NCI-H460 (cell line): ENCODE measurements at regions not wholly inside any gene's neighbourhood (a gene's known extent, or its start where the extent isn't known, plus 50 kb on each side); places are given as distances from the start of the nearest gene placed in this dataset.
"Not testable (repeated sequence)": the region's sequence is repeated elsewhere in the genome, so short reads cannot be mapped to it uniquely, and the experiment has no call there.

Experiments
- DNase-seq: peaks from one replicate; pipeline ENCODE4 v3.0.0-alpha.2; 2016; ENCODE audit warnings: low read depth; ENCODE audit errors: extremely low read depth

DNA sequence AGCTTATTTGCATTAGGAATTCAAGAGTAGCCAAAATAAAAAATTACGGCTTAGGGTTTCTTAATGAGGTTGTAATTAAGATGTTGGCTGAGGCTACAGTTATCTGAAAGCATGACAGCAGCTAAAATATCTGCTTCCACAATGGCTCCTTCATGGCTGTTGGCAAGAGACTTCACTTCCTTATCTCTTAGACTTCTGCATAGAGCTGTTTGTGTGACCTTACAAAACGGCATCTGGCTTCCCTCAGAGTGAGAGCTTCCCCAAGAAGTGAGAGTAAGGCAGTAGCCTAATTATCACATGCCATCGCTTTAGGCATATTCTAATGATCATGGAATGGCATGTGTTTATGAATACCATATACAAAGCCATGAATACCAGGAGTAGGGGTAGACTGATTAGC lies 57.6 kb downstream of the CCDC59 start:
- no peak for DNase-seq

DNA sequence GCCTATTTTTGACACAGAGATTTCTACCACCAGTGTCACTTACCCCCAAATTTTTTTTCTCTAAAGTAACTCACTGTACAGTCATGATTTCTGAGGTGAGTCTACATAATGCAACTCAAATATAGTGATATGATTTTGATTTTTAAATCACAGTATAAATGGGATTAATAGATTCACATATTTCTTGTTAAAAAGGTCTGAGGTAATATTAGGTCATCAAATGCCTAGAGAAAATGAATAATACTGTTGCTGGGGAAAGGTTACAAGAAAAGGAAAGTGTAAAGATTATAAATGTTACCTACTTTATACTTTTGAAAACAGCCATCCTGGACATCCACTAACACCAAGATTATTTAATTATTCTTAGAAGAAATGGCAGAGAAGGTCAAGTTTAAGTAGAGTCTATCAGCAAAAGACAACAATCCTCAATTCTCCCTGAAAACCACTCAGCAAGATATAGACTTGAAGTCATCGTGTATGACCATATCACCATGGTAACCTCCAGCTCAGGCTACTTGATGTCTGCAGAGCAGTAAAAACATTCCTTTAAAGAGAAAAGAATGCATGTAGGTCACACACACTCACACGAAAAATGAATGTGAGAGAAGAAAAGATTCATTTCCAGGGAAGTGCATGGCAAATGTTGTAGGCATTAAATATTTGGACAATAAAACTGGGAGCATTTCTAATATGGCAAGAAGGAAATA lies 58.7 kb downstream of the CCDC59 start:
- no peak for DNase-seq

DNA sequence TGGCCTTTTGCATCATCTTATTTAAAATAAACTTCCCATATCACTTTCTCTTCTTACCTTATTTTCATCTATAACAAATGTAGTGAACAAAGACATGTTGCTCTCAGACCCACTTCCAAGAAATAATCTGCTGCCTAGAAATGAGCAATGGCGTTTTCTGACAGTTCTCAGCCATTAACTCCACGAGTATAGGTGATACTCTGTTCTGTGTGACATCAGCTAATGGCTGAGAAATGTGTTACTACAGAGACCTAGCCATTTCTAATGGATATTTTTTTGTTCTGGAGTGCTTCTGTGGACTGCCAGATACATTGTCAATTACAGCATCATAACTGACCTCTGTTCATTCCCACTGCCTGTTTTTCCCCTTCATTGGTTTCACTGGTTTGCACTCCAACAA lies 67.8 kb downstream of the CCDC59 start:
- DNase-seq, result no peak

DNA sequence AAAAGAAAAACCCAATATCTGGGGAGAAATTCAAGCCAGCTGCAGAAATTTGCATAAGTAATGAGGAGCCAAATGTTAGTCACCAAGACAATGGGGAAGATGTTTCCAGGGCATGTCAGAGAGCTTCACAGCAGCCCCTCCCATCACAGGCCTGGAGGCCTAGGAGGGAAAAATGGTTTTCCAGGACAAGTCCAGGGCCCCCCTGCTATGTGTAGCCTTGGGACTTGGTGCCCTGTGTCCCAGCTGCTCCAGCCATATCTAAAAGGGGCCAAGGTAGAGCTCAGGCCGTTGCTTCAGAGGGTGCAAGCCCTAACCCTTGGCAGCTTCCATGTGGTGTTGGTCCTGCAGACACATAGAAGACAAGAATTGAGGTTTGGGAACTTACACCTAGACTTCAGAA lies 76.9 kb downstream of the CCDC59 start:
- DNase-seq, result not testable (repeated sequence)

DNA sequence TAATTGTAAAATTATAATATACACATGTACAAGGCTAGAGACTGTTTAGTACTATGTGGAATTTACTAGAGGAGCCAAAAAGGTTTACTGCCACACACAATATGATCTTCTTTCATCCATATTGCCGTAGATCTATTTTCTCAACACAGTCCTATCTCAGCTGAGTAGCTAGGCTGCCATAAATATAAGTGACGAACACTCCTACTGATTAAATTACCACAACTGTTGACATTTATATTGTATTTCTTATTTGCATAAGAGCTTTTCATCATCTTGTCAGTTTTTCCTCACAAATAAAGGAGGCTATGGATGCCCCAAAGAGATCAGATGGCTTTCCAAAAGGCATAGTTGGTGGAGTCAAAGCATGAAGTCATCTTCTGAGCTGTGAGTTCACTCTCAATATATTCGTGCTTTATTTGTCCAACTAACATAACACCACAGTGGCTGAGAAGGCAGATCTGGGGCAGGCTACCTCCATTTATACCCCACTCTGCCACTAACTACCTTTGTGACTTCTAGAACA lies 78.6 kb downstream of the CCDC59 start:
- DNase-seq, result no peak

DNA sequence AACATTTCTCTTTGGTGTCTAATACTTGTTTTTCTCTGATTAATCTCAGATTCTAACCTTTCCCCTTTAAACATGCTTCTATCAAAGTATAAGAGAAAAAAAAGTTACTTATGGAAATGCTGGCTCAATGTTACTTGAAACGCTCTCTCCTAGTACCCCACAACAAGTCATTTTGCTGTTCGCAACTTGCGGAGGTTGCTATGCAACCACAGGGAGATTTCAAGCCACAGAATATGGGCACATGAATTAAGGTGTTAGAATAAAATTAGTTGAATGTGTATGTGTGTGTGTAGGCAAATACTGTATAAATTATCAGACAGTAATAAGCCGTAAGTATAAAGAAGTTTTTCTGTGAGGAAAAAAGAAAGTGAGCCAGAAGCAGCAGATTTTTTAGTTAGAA lies 80.6 kb downstream of the CCDC59 start:
- DNase-seq, result no peak

DNA sequence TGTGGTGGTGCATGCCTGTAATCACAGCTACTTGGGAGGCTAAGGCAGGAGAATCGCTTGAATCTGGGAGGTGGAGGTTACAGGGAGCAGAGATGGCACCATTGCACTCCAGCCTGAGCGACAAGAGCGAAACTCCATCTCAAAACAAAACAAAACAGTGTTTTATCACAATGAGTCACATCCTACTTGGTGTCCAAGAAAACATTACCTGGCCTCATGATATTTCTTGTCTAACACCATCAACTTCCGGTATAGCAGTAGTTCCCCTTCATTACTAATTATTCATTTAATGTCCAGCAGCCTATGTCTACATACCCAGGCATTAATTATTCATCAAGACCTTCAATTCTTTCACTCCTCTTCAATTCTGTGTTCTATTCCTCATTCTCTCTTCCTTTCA lies 115.5 kb downstream of the CCDC59 start:
- no peak for DNase-seq

DNA sequence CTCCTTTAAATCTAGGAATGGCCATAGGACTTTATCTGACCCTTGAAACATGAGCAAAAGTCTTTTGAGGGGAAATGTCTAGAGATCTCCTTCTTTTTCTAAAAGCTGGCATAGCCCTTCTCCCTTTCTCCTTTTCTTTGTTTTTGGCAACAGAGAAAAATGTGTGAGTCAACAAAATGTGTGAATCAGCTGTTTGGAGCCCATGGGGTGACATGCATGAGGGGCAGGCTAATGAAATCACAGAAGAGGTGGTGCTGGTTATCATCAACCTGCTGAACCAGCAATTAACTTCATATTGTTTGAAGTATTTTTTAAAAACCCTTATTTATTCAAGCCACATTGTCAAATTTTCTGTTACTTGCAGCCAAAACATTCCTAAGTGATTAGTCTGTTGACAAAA lies 132.3 kb downstream of the CCDC59 start:
- no peak for DNase-seq

DNA sequence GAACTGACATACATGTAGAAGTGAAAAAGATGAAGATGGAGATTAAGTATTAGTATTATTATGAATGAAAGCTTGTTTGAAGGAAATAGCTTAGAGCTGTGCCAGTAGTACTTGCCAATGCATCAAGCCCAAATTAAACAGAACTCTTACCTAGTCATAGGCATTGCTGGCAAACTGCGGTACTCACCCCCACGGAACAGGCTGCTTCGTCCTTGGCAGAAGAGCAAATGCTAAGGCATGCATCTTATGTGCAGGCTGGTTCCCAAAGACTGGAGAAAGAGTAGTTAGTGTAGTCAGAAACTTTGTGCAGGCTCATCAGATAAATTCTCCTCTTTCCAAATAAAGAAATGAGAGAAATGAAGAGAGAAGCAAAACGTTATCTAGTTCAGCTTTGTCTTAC lies 134.8 kb downstream of the CCDC59 start:
- no peak for DNase-seq

DNA sequence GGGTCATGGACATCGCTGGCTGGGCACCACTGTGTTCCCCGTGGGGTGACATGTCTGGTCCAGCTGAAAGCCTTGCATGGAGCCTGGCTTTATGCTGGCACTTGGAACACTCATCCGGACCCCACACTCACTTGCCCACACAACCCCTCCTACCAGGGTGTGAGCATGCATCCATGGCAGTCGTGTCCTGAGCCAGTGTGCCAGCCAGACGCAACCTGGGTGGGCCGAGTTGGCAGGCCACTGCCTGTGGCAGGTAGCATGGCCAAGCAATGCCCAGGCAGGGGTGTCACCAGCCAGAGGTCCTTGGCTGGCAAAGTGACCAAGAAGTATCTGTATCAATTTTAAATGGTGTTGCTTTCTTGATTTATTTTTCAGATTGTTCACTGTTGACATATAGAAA lies 141.7 kb downstream of the CCDC59 start:
- no peak for DNase-seq

DNA sequence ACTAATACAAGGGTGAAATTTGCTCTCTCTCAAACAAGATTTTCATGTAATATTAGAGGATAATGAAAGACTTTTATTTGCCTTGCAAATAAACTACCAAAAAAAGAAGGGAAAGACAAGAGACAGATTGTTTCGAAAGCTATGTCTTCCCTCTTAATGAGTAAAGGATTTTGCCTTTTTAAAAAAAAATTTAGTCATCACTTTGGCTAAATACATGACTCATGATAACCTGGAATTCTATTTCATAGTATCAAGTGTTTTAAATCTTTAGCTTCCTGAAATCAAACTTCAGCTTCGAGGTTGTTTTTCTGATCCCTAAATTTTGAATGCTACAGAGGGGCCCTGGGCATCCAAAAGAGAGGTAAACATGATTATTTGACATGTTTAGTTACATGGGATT lies 144.4 kb downstream of the CCDC59 start:
- no peak for DNase-seq

DNA sequence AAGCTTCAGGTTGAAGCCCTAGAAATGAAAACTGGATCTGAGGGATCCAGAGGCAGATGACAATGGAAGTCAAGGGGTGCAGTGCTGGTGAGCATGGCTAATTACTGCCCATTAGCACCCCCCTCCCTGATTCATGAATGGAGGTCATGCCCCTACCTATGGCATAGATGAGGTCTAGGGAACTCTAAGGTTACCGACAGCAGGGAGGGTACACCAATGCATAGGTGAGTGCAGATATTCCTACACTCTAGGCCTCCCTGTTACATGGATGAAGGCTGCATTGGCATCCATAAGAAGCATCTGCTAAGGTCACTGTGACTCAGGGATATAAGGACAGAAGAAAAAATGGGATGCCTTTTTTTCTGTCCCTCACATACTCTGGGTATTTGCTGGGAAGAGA lies 147.3 kb downstream of the CCDC59 start:
- no peak for DNase-seq

DNA sequence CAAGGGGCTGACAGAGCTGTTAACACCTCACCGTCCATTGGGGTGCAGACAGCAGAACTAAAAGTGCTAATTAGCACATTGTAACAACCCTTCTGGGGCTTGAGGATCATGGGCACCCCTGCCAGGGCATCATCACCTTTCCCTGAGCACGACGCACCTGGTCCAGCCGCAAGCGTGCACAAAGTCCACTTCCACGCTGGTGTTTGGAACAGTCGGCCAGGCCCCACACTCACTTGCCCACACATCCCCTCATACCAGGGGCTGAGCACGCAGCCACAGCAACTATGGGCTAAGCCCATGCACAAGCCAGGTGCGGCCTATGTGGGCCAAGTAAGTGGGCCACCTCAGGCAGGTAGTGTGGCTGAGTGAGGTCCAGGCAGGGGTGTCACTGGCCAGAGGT lies 148.7 kb downstream of the CCDC59 start:
- DNase-seq, result no peak

DNA sequence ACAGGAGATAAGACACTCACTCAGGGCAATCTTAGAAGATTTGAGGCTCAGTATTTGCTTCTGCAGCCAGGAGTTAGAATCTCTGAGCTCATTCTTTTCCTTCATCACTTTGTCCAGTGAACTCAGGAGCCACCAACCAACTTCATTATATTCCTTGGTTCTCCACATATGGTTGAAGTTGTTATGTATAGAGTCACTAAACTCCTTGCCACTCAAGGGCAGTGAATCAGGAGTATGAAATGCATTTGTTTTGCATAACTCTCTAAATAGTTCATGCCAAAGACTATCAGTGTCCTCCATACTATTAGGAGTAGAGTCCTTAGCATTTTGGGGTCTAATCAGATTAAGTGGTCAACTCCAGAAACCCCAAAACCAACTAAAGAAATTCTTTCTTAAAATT lies 150.6 kb downstream of the CCDC59 start:
- DNase-seq, result no peak

DNA sequence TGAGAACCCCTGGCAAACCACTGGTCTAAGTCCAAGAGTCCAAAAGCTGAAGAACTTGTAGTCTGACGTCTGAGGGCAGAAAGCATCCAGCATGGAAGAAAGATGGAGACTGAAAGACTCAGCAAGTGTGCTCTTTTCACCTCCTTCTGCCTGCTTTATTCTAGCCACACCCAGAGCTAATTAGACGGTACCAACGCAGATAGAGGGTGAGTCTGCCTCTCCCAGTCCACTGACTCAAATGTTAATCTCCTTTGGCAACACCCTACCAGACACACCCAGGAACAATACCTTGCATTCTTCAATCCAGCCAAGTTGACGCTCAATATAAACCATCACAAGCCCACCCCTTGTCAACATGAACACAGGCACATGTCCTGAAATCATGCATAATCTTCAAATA lies 155.1 kb downstream of the CCDC59 start:
- DNase-seq, result no peak

DNA sequence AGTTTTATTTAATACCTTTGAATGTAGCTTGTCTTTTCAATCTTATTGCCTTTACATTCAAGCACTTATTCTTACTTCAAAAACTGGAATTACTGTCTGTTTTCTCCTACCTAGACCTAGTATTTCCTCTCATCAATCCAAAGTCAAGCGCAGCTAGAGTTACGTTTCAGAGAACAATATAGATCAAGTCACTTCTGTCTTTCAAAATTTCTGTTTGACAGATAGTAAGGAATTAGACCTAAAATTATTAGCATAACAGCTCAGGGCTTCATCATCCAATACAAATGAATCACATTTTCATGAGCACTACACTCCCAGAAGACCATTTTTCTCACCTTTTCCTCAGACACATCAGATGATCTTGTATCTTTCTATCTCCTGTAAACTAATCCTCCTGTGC lies 170.6 kb downstream of the CCDC59 start:
- no peak for DNase-seq

DNA sequence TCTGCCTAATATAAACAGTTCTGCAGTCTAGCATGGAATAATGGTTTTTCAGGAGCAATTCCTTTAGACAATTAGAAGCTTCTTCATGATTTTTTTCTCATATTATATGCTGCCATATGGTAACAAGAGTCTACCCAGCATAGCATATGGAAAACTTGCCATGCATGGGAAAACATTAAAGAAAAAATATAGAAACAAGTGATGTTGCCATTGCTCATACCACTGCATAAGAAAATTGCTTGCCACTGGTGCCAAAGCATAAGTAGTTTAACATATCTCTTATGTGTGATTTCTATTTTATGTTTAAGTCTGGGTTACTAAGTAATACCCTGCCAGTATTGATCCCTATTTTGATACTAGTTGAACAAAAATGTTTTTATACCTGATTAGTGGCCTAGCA lies 171.2 kb downstream of the CCDC59 start:
- DNase-seq, result no peak

DNA sequence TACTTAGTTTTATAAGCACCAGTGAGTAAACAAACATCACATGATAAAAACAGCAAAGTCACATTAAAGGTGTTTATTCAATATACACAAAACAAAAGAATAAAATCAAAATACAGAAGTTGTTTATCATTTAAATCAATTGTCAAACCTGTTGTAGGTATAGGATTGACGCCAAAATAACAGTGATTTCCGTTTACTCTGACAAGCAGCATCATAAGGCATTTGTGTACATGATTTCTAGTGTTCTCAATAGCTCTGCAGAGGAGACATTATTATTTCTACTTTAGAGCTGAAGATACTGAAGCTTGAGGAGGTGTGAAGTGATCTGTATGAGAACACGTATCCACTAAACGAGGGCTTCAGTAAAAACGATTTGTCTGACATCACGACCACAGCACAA lies 171.9 kb downstream of the CCDC59 start:
- DNase-seq, result no peak

DNA sequence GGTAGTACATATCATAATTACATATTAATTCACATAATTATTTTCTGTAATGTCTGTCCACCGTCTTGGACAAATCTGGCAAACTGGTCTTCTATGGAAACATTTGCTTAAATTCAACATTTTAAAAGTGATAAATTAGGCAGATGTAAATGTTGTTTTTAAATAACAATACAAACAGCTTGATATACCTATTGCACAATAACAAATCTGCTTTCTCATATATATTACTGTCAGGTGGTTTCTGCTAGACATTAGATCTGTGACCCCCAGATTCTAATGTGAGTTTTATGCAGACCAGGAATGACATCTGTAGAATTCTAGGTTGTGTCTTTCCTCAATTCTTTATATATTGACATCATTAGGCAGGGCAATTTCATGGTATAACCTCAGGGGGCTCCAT lies 173.3 kb downstream of the CCDC59 start:
- DNase-seq, result no peak

DNA sequence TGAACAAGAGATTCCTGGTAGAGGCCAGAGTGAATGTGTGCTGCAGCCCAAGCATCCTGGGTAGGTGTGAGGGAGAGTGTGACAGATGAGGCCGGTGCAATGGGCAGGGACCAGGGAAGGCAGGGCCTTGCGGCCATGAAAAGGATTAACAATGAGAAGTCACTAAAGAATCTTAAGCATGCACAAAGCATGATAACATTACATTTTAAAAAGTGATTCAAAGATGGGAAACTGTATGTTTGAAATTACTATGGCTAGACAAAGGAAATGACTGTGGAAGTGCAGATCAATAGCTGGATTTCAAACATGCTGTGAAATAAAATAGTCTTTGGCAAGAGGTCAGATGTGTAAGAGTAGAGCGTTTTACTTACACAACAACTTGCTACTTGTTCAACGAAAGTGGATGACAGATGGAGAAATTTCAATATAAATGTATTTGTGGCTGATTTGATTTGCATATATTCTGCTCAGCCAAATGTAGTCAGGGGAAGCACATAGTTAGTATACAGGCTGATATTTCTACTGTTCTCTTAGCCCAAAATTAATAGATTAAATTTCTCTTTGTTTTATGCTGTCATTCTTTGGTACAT lies 175.5 kb downstream of the CCDC59 start:
- no peak for DNase-seq

DNA sequence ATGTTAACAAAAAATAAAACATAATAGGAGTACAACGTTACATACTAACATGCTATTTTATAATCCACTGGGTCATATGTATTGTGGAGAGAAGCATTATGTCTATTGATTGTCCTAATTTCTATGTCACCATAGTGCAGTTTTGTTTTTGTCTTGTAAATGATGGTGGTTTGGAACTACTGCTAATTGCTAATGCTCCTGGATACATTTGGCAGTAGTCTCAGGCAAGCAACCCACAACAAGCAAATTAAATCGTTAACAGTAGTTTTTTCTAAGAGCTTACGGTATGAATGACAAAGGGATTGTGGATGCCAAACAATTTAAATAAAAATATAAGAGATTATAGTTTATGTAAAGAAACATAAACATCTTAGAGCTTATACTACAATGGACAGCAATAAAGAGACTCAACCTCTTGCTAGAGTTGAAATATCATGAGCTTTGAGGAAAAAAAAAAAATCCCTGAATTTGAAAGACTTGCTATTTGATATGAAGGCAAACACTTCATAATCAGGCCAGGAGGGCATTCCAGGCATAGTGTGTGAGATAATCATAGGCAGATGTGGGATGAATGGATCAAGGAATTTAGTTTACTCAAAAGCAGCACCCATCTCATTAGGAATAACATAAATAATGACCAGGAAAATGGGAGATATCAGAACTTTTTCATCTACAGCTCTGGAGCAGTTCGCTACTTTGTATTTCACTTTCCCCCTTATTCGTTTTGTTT lies 181.3 kb downstream of the CCDC59 start:
- no peak for DNase-seq

DNA sequence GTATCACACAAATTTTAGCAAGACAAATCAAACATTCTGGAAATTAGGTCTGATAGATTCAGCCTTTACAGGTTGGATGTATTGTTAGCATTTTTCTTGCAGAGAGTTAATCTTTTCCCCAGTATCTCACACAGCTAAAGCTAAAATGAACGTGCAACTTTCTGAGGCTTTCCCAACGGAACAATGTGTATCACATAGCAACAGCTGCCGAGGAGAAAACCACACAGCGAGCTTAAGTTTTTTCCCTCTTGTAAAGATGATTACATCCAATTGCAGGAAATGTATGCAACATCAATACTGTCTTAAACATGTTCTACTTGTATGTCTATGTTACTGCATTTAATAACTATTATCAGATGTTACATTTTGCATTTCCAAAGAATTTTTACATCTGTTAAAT lies 182.2 kb downstream of the CCDC59 start:
- DNase-seq, result no peak
